Neural cell (in vitro differentiated cells): ENCODE measurements at regions not wholly inside any gene's neighbourhood (a gene's known extent, or its start where the extent isn't known, plus 50 kb on each side); places are given as distances from the start of the nearest gene placed in this dataset.
A peak's percentile ranks its signal among the peaks of the same experiment; 100 is the strongest.

Experiments
- TAF1 ChIP-seq: IDR thresholded peaks from 2 replicates; pipeline ENCODE4 v1.6.1; 2012; ENCODE audit warnings: low read depth
- TF ChIP-seq, protein P1 (sequence below): fragments of 450-650 bp; IDR thresholded peaks from 2 replicates; pipeline ENCODE4 v1.5.1; 2014; ENCODE audit warnings: antibody characterized with exemption, mild to moderate bottlenecking, moderate library complexity; ENCODE audit not compliant: poor library complexity, severe bottlenecking
- TF ChIP-seq, protein P2 (sequence below): IDR thresholded peaks from 2 replicates; pipeline ENCODE4 v1.6.1; 2012; ENCODE audit warnings: borderline replicate concordance

DNA sequence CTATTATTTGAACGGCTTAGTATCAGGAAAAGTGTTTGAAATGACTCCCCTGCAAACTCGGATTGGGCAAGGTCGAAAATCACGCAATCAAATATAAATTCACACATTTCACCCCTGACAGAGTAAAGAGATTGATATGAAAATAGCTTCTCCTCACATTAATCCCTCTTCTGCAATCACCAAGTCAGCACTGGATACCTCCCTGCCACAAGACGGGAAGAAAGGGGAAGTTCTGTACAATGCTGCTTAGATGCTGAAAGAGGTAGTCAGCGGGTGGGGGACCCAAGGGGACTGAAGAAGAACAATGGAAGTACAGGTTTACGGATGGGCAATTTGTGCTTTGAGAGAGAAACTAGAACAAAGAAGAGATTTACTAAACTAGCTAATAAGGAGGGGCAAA lies 72.0 kb upstream of the ANK3 start:
- TF ChIP-seq, protein P1, sequence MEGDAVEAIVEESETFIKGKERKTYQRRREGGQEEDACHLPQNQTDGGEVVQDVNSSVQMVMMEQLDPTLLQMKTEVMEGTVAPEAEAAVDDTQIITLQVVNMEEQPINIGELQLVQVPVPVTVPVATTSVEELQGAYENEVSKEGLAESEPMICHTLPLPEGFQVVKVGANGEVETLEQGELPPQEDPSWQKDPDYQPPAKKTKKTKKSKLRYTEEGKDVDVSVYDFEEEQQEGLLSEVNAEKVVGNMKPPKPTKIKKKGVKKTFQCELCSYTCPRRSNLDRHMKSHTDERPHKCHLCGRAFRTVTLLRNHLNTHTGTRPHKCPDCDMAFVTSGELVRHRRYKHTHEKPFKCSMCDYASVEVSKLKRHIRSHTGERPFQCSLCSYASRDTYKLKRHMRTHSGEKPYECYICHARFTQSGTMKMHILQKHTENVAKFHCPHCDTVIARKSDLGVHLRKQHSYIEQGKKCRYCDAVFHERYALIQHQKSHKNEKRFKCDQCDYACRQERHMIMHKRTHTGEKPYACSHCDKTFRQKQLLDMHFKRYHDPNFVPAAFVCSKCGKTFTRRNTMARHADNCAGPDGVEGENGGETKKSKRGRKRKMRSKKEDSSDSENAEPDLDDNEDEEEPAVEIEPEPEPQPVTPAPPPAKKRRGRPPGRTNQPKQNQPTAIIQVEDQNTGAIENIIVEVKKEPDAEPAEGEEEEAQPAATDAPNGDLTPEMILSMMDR = no peak
- TF ChIP-seq, protein P2, sequence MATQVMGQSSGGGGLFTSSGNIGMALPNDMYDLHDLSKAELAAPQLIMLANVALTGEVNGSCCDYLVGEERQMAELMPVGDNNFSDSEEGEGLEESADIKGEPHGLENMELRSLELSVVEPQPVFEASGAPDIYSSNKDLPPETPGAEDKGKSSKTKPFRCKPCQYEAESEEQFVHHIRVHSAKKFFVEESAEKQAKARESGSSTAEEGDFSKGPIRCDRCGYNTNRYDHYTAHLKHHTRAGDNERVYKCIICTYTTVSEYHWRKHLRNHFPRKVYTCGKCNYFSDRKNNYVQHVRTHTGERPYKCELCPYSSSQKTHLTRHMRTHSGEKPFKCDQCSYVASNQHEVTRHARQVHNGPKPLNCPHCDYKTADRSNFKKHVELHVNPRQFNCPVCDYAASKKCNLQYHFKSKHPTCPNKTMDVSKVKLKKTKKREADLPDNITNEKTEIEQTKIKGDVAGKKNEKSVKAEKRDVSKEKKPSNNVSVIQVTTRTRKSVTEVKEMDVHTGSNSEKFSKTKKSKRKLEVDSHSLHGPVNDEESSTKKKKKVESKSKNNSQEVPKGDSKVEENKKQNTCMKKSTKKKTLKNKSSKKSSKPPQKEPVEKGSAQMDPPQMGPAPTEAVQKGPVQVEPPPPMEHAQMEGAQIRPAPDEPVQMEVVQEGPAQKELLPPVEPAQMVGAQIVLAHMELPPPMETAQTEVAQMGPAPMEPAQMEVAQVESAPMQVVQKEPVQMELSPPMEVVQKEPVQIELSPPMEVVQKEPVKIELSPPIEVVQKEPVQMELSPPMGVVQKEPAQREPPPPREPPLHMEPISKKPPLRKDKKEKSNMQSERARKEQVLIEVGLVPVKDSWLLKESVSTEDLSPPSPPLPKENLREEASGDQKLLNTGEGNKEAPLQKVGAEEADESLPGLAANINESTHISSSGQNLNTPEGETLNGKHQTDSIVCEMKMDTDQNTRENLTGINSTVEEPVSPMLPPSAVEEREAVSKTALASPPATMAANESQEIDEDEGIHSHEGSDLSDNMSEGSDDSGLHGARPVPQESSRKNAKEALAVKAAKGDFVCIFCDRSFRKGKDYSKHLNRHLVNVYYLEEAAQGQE = peak; percentile 85
- TF ChIP-seq TAF1 = no peak
